PC-9 (cell line): ENCODE measurements at regions not wholly inside any gene's neighbourhood (a gene's known extent, or its start where the extent isn't known, plus 50 kb on each side); places are given as distances from the start of the nearest gene placed in this dataset.

Source experiments
- EZH2 ChIP-seq: fragments of 200-600 bp; sonication (generic); IDR thresholded peaks from 2 replicates; pipeline ENCODE4 v1.8.0; 2017; ENCODE audit warnings: antibody characterized with exemption, low read depth
- TF ChIP-seq, protein P1 (sequence below): fragments of 200-600 bp; sonication (generic); conservative IDR thresholded peaks from 2 replicates; pipeline ENCODE4 v1.6.1; 2017; ENCODE audit warnings: mixed run types, antibody characterized with exemption, mild to moderate bottlenecking, moderate library complexity

DNA sequence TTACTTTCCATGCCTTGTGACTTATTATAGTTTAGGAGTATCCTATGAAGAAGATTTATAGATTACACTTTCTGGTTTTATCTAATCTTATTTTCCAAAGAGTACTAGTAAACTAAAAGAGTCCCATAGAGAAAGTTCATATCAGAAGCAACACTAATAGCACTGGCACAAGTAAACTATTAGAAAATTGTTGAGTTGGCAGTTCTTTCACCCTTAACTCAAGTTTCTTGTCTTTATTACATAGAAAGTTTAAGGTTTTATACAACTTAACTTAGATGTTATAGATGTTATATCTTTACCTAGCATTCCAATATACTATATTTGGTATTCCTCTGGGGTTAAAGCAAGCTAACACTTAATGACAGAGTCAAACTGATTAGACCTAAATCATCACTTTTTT, 437.8 kb upstream of the ARRDC3 start:
- TF ChIP-seq, protein P1, sequence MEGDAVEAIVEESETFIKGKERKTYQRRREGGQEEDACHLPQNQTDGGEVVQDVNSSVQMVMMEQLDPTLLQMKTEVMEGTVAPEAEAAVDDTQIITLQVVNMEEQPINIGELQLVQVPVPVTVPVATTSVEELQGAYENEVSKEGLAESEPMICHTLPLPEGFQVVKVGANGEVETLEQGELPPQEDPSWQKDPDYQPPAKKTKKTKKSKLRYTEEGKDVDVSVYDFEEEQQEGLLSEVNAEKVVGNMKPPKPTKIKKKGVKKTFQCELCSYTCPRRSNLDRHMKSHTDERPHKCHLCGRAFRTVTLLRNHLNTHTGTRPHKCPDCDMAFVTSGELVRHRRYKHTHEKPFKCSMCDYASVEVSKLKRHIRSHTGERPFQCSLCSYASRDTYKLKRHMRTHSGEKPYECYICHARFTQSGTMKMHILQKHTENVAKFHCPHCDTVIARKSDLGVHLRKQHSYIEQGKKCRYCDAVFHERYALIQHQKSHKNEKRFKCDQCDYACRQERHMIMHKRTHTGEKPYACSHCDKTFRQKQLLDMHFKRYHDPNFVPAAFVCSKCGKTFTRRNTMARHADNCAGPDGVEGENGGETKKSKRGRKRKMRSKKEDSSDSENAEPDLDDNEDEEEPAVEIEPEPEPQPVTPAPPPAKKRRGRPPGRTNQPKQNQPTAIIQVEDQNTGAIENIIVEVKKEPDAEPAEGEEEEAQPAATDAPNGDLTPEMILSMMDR: no peak
- TF ChIP-seq EZH2: no peak
